T-cell (primary cell): ENCODE measurements at regions not wholly inside any gene's neighbourhood (a gene's known extent, or its start where the extent isn't known, plus 50 kb on each side); places are given as distances from the start of the nearest gene placed in this dataset.
A peak's percentile ranks its signal among the peaks of the same experiment; 100 is the strongest.

Source experiments
- ATAC-seq, 4 experiments: fragments of 200-7000 bp in 3 of 4; fragments of 150-1000 bp in 1 of 4; cut with Tn5 transposase; replicated peaks in 1 of 4; 1 replicate in 3 of 4; 2 replicates in 1 of 4; pipeline ENCODE4 v1.10.0; 2021; ENCODE audit warnings: moderate library complexity in 3 of 4, mild to moderate bottlenecking in 2 of 4, moderate number of reproducible peaks in 1 of 4
- CTCF ChIA-PET, 2 donors: fragments of 300-600 bp; sonication (Branson Sonifier 250); formaldehyde crosslinking; loops; one replicate each; lab custom pipeline; 2022; ENCODE audit warnings: antibody characterized with exemption in 2 of 2; lab: Charles Lee
- POLR2A ChIA-PET, 2 donors: fragments of 300-600 bp; sonication (Branson Sonifier 250); formaldehyde crosslinking; loops; one replicate each; lab custom pipeline; 2022; ENCODE audit warnings: antibody characterized with exemption in 2 of 2; lab: Charles Lee
- DNase-seq, 35 experiments: peaks; one replicate each; pipeline versions ENCODE4 v3.0.0 to v3.0.0-alpha.2; 2013 to 2023
- H3K27ac ChIP-seq: one replicate; pipeline ENCODE4 v1.5.1; 2013; ENCODE audit warnings: low read length
- H3K27me3 ChIP-seq, 2 experiments: replicated peaks in 1 of 2; 1 replicate in 1 of 2; 2 replicates in 1 of 2; pipeline versions ENCODE4 v1.6.1 to v1.7.0; 2013; ENCODE audit warnings: low read length in 1 of 2, mixed read lengths in 1 of 2; ENCODE audit not compliant: control insufficient read depth in 2 of 2, insufficient read depth in 2 of 2; ENCODE audit errors: extremely low read depth in 1 of 2
- H3K36me3 ChIP-seq, 2 donors: 1 replicate in 1 of 2; 2 replicates in 1 of 2; pipeline versions ENCODE4 v1.6.1 to v1.7.0; 2013; ENCODE audit warnings: low read length in 1 of 2; ENCODE audit not compliant: control insufficient read depth in 2 of 2, insufficient read depth in 1 of 2; ENCODE audit errors: extremely low read depth in 1 of 2
- H3K4me1 ChIP-seq, 2 experiments: 1 replicate in 1 of 2; 2 replicates in 1 of 2; pipeline versions ENCODE4 v1.6.1 to v1.7.0; 2013; ENCODE audit warnings: low read length in 2 of 2, mixed read lengths in 1 of 2; ENCODE audit not compliant: insufficient read depth in 2 of 2, control insufficient read depth in 1 of 2; ENCODE audit errors: extremely low read depth in 1 of 2
- H3K4me3 ChIP-seq, 2 donors: 1 replicate in 1 of 2; 2 replicates in 1 of 2; pipeline versions ENCODE4 v1.5.1 to v1.7.0; 2013; ENCODE audit warnings: mild to moderate bottlenecking in 2 of 2, low read length in 1 of 2, moderate library complexity in 1 of 2; ENCODE audit not compliant: control insufficient read depth in 1 of 2; ENCODE audit errors: extremely low read depth in 1 of 2
- H3K9me3 ChIP-seq: 2 replicates; pipeline ENCODE4 v1.7.0; 2013
- H3K27ac Mint-ChIP-seq, 2 donors: one replicate each; pipeline ENCODE4 v1.8.0; 2020 to 2021; ENCODE audit warnings: mild to moderate bottlenecking in 2 of 2, mixed read lengths in 2 of 2
- H3K27me3 Mint-ChIP-seq, 2 donors: one replicate each; pipeline ENCODE4 v1.8.0; 2021 to 2022; ENCODE audit warnings: mixed read lengths in 2 of 2
- H3K36me3 Mint-ChIP-seq: one replicate; pipeline ENCODE4 v1.8.0; 2021; ENCODE audit warnings: mixed read lengths
- H3K4me1 Mint-ChIP-seq, 3 donors: one replicate each; pipeline ENCODE4 v1.8.0; 2020 to 2022; ENCODE audit warnings: mixed read lengths in 3 of 3, mild to moderate bottlenecking in 1 of 3
- H3K4me3 Mint-ChIP-seq, 3 donors: one replicate each; pipeline ENCODE4 v1.8.0; 2020 to 2022; ENCODE audit warnings: mild to moderate bottlenecking in 3 of 3, mixed read lengths in 3 of 3, moderate library complexity in 3 of 3
- H3K9me3 Mint-ChIP-seq, 3 donors: one replicate each; pipeline ENCODE4 v1.8.0; 2020 to 2022; ENCODE audit warnings: mixed read lengths in 3 of 3
- WGBS: methylation state at CpG from one replicate; pipeline ENCODE4 v1.1.5; 2013; ENCODE audit warnings: missing lambda C conversion rate; ENCODE audit not compliant: insufficient coverage; 5-methylcytosine and 5-hydroxymethylcytosine counted together

DNA sequence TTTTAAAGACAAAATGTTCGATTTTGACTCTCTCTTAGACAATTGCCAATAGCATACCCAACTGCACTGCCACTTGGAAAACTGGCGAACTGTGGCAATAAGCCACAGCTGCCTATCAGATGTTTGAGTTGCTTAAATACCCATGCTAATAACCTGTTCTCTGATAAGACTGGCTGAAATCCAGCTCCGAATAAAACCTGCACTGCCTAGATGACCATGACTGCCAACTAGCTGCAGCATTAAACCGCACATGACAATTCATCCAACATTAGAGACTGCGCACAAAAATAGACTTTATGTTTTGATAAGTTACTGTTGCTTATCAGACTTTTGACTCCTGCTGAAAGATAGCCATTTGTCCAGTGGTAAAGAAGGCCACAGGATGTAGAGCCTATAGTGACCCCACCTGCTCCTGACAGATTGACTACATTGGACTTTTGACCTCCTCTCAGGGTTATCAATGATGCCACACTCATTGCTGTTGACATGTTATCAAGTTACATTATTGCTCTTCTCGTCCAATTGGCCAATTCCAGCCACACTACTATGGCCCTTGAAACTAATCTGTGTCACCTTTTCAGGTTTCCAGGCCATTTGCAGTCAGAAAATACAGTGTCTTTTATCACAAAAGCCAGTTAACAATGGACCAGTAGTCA lies 299.0 kb downstream of the HGF start:
- Histone ChIP-seq H3K27ac (no peak overlapping the region), H3K4me1 (no peaks in the 10 kb centered on the region), H3K36me3 (no peaks in the 10 kb centered on the region), H3K4me3 (no peak overlapping the region), H3K9me3 (no peaks in the 10 kb centered on the region), H3K27me3 (no peaks in the 10 kb centered on the region)
- 15% methylated on average over 1 of the region's 6 CpGs for WGBS
- Mint-ChIP-seq H3K4me3 (no peak overlapping the region), H3K36me3 (no peaks in the 10 kb centered on the region), H3K27ac (no peak overlapping the region), H3K9me3 (no peaks in the 10 kb centered on the region), H3K4me1 (no peaks in the 10 kb centered on the region), H3K27me3 (peaks cover 0 to 2% of the 10 kb centered on the region in 2 donors)
- ATAC-seq (no peak), DNase-seq (no peak)
- POLR2A ChIA-PET: no interaction called here
- CTCF ChIA-PET: interaction anchor here in 1 of 2 donors (0.6 to 1.4 kb wide), 2 partner anchors 21 to 764 kb away, joined by 3 to 4 read pairs; no protein-coding TSS in a partner anchor

DNA sequence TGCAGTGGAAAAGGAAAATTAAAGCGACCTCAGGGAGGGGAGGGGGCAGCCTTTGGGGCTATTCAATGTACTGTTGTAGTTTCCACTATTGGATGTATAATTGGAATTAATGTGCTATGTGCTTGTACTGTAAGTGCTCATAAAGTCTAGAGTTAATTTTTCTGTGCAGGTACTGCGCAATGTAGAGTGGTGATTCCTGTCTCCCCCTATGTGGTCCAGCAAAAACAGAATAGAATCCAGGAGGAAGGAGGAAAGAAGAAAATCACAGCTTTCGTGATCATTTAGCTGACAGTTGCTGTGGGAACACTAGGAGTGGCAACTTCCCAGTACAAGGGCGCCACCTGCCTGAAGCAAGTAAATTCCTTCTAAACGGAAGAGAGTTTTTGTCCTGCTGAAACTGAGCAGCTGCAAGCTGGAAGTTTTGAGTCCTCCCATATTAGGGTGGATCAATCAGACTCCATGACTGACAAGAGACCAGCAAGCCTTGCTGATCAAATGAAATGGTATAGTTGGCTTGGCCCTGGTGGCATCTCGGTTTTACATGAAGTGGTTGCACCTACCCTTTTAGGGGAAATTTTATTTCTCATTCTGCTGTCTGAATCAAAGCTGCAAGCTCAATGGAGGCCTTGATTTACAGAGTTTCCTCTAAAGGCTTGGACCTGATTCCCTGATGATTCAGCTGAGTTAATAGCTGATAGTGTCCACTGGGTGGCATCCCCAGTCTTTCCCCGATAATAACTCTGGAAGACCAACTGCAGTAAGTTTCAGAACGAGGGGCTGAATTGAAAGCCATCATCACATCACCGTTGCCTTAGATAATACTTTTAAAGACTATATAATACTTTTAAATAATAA lies 299.8 kb downstream of the HGF start:
- no peaks in the 10 kb centered on the region for H3K4me1 Mint-ChIP-seq
- Histone ChIP-seq H3K27me3 (no peaks in the 10 kb centered on the region), H3K4me3 (no peak overlapping the region), H3K4me1 (no peaks in the 10 kb centered on the region), H3K36me3 (no peaks in the 10 kb centered on the region), H3K9me3 (no peaks in the 10 kb centered on the region), H3K27ac (no peak overlapping the region)
- no peak overlapping the region for H3K27ac Mint-ChIP-seq
- H3K4me3 Mint-ChIP-seq: no peak overlapping the region
- ATAC-seq (no peak), DNase-seq (peak in 3 of 35 experiments; percentile 2 to 9 (median 7))
- H3K27me3 Mint-ChIP-seq: peaks cover 0 to 2% of the 10 kb centered on the region in 2 donors
- no peaks in the 10 kb centered on the region for H3K36me3 Mint-ChIP-seq
- WGBS: 17% methylated on average over 5 of the region's 9 CpGs
- CTCF ChIA-PET: interaction anchor here in 1 of 2 donors (1.4 kb wide), 1 partner anchor 22 kb away, joined by 3 read pairs; no protein-coding TSS in a partner anchor
- no peaks in the 10 kb centered on the region for H3K9me3 Mint-ChIP-seq
- POLR2A ChIA-PET: no interaction called here

DNA sequence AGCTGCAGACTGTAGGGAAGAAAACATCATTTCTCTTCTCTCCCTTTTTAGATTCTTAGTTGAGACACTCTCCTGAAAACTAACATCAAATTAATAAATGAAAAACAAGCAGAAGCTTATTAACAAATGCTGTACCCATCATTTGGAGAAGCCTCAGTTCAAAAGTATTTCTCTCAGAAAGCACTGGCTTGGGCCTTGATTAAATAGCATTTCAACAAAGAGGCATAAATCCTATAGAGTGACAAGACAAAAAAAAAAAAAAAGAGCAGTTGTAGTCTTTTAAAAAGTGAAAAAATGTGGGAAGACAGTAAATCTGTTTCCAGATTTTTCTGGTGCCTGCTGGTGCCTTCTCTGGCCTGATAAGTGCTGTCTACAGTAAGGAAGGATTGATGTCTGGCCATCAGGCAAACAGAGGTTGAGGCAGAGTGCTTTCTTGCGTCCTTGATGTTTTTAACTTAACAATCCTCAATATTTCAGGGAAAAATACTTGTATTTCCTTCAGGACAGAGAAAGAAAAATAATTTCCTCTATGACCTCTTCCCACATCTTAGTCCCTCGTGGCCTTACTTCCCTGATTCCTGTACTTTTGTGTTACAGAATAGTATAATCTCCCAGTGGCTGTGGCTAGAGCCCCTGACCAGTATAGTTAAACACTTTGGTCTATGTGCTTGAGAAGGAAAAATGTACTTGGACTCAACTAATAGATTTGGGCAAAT lies 300.5 kb downstream of the HGF start:
- Histone ChIP-seq H3K4me3 (no peak overlapping the region), H3K27me3 (no peaks in the 10 kb centered on the region), H3K4me1 (no peaks in the 10 kb centered on the region), H3K27ac (no peak overlapping the region), H3K36me3 (no peaks in the 10 kb centered on the region), H3K9me3 (no peaks in the 10 kb centered on the region)
- Mint-ChIP-seq H3K36me3 (no peaks in the 10 kb centered on the region), H3K27me3 (peaks cover 0 to 2% of the 10 kb centered on the region in 2 donors), H3K4me1 (no peaks in the 10 kb centered on the region), H3K9me3 (no peaks in the 10 kb centered on the region), H3K4me3 (no peak overlapping the region), H3K27ac (no peak overlapping the region)
- ChIA-PET CTCF (interaction anchor here in 1 of 2 donors (1.1 to 1.4 kb wide), 2 partner anchors 9 to 22 kb away, joined by 3 read pairs; no protein-coding TSS in a partner anchor), POLR2A (no interaction called here)
- WGBS: 20% methylated on average over 1 of the region's 2 CpGs
- no peak for DNase-seq
- ATAC-seq: no peak

DNA sequence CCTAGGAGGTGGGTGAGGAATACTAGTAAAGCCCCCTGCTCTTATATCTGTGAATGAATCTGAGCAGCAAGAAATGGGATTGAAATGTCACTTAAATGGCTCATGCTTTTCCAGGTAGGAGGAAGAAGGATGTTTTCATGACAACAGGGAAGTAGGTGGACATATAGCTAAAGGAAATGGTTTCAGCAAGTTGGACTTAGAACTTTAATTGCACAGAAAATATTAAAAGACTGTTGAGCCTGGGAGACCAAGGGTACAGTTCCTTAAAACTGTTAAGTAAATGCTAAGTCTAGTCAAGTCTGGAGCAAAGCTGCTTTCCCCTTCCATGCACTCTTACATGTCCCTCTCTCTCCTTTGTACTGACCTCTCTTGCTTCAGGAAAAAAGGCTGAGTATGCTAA lies 301.3 kb downstream of the HGF start:
- Mint-ChIP-seq H3K27ac (no peak overlapping the region), H3K4me1 (no peaks in the 10 kb centered on the region)
- POLR2A ChIA-PET: no interaction called here

DNA sequence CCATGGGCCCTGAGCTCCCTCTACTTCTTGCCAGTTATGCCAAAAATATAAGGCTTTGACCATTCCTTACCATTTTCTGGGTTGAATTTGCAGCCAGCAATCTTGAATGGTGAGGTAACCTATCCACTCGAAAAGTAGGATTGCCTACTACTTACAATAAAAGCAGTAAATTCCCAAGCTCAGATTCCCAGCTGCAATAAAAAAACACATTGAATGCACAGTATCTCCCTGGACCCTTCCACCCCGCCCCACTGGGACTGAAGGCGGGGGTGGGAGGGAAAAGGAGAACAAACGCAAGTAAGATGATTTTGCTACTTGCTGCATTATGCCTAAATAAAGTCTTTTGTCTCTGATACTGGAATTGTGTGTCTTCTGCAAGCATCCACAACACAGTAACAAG lies 301.9 kb downstream of the HGF start:
- no peaks in the 10 kb centered on the region for H3K4me1 Mint-ChIP-seq
- no peak overlapping the region for H3K4me3 Mint-ChIP-seq
- Histone ChIP-seq H3K36me3 (no peaks in the 10 kb centered on the region), H3K27me3 (no peaks in the 10 kb centered on the region), H3K4me1 (no peaks in the 10 kb centered on the region), H3K4me3 (no peak overlapping the region), H3K9me3 (no peaks in the 10 kb centered on the region), H3K27ac (no peak overlapping the region)
- no peak for DNase-seq
- ATAC-seq: no peak
- ChIA-PET POLR2A (no interaction called here), CTCF (interaction anchor here in 1 of 2 donors (1.1 kb wide), 1 partner anchor 10 kb away, joined by 3 read pairs; no protein-coding TSS in a partner anchor)
- no peaks in the 10 kb centered on the region for H3K9me3 Mint-ChIP-seq
- no peaks in the 10 kb centered on the region for H3K36me3 Mint-ChIP-seq
- H3K27ac Mint-ChIP-seq: no peak overlapping the region
- no CpG with 5 or more reads among the region's 4 CpGs for WGBS
- peaks cover 0 to 2% of the 10 kb centered on the region in 2 donors for H3K27me3 Mint-ChIP-seq

More for the DNA sequence above, 301.3 kb downstream of the HGF start:
- H3K27me3 ChIP-seq: no peaks in the 10 kb centered on the region
- CTCF ChIA-PET: interaction anchor here in 1 of 2 donors (1.1 kb wide), 1 partner anchor 10 kb away, joined by 3 read pairs; no protein-coding TSS in a partner anchor
- Mint-ChIP-seq H3K9me3 (no peaks in the 10 kb centered on the region), H3K36me3 (no peaks in the 10 kb centered on the region), H3K4me3 (no peak overlapping the region), H3K27me3 (peaks cover 0 to 2% of the 10 kb centered on the region in 2 donors)
- H3K4me3 ChIP-seq: no peak overlapping the region
- H3K27ac ChIP-seq: no peak overlapping the region
- ATAC-seq: no peak
- no peaks in the 10 kb centered on the region for H3K36me3 ChIP-seq
- H3K4me1 ChIP-seq: no peaks in the 10 kb centered on the region
- H3K9me3 ChIP-seq: no peaks in the 10 kb centered on the region
- no peak for DNase-seq

DNA sequence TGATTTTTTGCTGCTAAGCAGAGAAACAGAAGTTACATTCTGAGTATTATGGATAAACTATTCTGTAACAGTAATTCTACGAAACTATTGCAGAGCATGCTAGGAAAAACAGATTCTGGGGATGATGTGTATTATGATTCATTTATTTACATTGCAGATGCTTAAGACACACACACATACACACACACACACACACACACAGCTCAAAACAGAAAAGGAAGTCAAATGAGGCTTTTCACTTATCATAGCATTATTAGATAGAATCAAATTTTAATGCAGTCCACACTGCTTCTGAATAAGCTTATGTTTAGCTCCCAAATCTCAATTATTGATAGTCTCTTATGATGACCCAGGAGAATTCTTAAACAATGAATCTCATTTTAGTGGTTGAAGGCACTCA lies 307.2 kb downstream of the HGF start:
- no peaks in the 10 kb centered on the region for H3K36me3 Mint-ChIP-seq
- ATAC-seq: no peak
- no peaks in the 10 kb centered on the region for H3K9me3 Mint-ChIP-seq
- POLR2A ChIA-PET: no interaction called here
- Histone ChIP-seq H3K27ac (no peak overlapping the region), H3K4me3 (no peak overlapping the region), H3K27me3 (no peaks in the 10 kb centered on the region), H3K36me3 (no peaks in the 10 kb centered on the region), H3K9me3 (no peaks in the 10 kb centered on the region), H3K4me1 (no peaks in the 10 kb centered on the region)
- H3K27ac Mint-ChIP-seq: no peak overlapping the region
- H3K4me3 Mint-ChIP-seq: no peak overlapping the region
- CTCF ChIA-PET: no interaction called here
- H3K4me1 Mint-ChIP-seq: no peaks in the 10 kb centered on the region
- no CpG with 5 or more reads among the region's 1 CpG for WGBS
- H3K27me3 Mint-ChIP-seq: no peaks in the 10 kb centered on the region
- DNase-seq: no peak
